ENCODE measurements at regions not wholly inside any gene's neighbourhood (a gene's known extent, or its start where the extent isn't known, plus 50 kb on each side); places are given as distances from the start of the nearest gene placed in this dataset.

- no peak for DNase-seq
Observed at GRCh38 chr2:156647377-156648010, 211.3 kb downstream of the GPD2 start.

GRCh38 chr2:156648522-156648921 lies 212.3 kb downstream of the GPD2 start:
- no peak for DNase-seq

DNA sequence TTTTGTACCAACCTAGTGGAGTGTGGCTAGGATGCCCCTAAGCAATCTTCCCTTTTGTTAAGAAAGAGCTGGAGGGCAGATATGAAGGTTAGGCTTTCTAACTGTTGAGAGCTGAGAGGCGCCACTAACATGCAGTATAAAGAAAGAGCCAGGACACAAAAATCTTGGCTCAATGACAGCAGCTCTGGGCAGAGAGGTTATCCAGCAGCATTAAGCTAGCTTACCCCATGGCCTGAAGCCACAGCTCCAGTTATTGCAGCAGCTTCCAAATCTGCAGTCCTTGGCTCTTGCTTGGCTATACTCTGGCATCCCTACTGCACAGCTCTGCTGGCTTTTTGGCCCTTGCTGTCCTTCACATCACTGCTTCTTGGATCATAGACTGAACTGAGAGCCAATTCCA lies 213.4 kb downstream of the GPD2 start:
- DNase-seq: no peak

DNA sequence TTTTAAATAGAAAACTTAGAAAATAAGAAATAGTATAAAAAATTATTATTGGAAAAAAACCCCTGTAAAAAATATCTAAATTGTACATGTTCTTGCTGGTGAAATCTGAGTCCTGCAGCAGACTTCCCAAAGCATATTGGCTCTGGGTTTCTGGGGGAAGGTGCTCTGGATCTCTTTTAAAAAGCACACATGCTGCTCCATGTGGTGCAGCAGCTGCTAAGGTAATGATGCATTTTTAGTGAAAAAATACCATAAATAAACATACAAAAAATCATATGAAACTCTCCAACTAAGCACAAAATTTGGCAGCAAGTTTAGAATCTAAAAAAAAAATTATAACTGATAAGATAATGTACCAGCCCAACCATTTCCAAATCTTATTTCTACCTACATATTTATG lies 216.5 kb downstream of the GPD2 start:
- DNase-seq: no peak

GRCh38 chr2:156653675-156654074 lies 217.5 kb downstream of the GPD2 start:
- no peak for DNase-seq

DNA sequence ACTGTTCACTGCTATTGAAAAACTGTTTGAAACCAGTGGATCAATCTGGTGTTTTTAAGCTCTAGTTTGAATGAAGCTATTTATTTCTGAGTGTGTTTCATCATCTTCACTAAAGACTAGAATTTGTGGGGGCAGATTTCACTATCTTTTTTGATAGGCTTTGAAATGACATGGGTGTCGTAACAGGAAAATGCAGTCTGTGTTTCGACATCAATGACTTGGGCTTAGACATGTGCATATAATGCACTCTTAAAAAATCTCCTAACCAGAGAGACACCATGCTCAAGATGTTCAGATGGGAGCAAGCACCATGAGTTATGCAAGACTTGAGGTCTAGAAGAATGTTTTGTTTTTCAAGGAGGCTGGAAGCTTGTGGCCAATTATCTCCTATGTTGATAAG lies 221.6 kb downstream of the GPD2 start:
- no peak for DNase-seq

GRCh38 chr2:156659694-156660093 lies 223.5 kb downstream of the GPD2 start:
- DNase-seq: no peak

DNA sequence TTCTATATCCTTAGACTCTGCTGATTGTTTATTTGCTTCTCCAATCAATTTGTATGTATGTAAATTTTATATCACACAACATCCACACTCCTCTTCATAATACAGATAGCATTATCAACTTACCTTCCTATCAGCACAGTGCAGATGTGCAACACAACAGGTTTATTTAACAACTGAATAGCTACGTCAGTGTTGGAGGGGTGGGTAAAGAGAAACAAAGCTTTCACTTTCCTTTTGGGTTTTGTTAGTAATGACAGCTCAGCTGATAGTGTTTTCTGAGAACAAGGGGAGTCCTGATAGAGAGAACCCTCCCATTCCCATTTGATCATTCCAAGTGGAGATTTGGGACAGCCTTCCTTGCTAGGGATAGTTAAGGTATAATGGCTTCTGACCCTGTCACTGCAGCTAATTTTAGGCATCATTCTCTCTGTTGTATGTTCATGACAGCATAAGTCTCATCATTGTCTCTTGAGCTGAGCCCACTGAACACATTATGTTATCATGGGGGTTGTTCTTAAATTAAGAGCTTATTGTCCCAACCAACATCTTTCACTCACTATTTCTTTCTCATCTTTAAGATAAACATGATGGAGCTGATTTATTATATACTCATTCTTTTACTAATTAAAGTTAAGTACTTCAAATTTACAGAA lies 227.7 kb downstream of the GPD2 start:
- DNase-seq: no peak

GRCh38 chr2:156666130-156666785 lies 230.1 kb downstream of the GPD2 start:
- DNase-seq: no peak

DNA sequence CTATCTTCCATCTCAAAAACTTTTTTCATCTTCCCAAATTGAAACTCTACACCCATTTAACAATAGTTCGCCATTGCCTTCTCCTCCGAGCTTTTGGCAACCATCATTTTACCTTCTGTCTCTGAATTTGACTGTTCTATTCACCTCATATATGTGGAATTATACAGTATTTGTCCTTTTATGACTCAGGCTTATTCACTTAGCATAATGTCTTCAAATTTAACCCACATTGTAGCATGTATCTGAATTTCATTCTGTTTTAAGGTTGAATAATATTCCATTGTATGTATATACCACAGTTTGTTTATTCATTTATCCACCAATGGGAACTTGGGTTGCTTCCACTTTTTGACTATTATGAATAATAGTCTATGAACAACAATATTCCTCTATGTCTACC lies 233.9 kb downstream of the GPD2 start:
- DNase-seq: no peak

GRCh38 chr2:156671706-156672361 lies 235.7 kb downstream of the GPD2 start:
- DNase-seq: no peak

DNA sequence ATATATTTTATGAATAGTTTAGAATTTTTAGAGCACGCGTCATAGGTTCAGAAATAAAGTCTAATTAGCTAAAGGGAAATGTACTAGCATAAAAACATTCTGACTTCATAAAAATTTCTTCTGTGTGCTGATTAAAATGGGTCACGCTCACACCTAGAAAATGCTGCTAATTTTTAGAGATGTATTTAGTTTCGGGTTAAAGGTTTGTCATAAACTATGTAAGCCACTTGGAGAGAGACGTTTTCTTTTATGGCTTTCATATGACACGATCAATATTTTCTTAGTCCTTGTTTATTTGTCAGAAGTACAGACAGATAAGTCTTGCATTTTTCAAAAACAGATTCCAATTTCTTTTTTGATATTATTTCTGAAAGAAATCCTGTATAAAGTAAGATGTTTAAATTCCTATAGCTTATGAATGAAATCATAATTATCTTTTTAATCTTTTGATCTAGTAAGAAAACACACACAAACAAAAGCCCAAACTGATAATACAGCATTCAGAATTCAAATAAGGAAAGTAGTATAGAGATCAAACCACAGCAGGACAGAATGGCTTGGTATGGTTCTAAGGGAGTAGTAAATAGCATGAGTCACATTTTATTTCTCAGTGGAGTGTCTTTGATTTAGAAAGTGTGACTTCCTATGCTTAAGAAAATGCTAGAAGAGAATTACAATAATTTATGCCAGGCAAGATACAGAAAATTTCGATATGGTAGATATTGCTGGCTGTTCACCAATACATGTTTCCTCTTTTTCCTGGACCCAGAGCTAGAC lies 236.6 kb downstream of the GPD2 start:
- DNase-seq: no peak

GRCh38 chr2:156673333-156673615 lies 237.1 kb downstream of the GPD2 start:
- no peak for DNase-seq

- no peak for DNase-seq
Observed at GRCh38 chr2:156673981-156674380, 237.8 kb downstream of the GPD2 start.

DNA sequence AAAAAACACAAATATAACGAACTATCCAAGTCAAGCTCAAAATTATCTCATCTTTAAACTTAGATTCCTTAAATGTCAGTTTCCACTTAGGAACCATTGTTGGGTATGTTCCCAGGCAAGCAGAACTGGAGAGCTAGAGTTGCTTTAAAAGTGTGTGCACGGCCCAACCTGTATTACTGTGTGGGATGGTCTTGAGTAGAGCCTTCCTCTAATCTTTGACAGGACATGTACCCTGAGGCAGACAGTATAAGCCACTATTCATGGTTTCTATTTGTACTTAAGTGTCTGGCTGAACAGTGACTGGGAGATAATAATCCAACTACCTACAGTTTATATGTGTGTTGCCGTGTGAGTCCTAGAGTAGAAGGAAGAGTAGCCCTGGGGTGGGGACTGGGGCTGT lies 239.7 kb downstream of the GPD2 start:
- DNase-seq: no peak

DNA sequence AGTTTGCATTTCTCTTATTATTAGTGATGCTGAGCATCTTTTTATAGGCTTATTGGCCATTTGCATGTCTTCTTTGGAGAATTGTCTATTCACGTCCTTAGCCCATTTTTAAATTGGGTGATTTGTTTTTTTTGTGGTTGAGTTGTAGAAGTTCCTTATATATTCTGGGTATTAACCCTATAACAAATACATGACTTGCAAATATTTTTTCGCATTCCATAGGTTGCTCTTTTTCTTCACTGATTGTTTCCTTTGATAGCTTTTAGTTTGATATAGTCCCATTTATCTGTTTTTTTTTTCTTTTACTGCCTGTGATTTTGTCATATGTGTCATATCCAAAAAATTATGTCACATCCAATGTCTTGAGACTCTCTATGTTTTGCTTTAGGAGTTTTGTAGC lies 243.6 kb downstream of the GPD2 start:
- no peak for DNase-seq

GRCh38 chr2:156680266-156680665 lies 244.1 kb downstream of the GPD2 start:
- no peak for DNase-seq

DNA sequence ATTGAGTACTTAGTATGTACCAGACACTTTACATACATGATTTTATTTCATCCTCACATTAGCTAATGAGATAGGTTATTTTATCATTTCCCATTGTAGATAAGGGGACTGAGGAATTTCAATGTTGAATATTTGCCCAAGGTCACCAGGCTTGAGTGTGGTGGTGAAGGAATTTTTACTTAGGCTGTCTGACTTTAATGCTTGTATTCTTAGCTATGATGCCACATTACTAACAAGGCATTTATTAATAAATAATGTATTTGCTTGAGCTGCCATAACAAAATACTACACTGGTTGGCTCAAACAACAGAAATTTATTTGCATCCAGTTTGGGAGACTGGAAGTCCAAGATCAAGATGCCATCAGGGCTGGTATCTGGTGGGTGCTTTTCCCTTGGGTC lies 250.9 kb downstream of the GPD2 start:
- no peak for DNase-seq

GRCh38 chr2:156687715-156688114 lies 251.5 kb downstream of the GPD2 start:
- no peak for DNase-seq

GRCh38 chr2:156689939-156690338 lies 253.8 kb downstream of the GPD2 start:
- DNase-seq: no peak

DNA sequence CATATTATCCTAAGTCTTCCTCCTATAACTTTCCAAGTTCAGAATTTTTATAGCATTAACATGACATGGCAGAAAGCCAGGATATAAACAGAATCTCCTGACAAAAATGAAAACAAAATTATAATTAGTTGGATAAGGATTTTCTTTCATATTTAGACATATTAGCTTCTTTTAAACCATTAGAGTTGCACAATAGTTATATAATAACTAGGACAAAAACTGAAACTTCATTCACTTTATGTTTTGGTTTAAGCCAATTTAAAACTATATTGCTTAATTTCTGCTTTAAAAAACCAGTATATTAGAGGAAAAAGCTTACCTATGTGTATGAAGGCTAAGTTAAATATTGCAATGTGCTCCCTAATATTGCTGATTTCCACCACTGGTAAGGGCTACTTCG lies 254.8 kb downstream of the GPD2 start:
- DNase-seq: no peak

DNA sequence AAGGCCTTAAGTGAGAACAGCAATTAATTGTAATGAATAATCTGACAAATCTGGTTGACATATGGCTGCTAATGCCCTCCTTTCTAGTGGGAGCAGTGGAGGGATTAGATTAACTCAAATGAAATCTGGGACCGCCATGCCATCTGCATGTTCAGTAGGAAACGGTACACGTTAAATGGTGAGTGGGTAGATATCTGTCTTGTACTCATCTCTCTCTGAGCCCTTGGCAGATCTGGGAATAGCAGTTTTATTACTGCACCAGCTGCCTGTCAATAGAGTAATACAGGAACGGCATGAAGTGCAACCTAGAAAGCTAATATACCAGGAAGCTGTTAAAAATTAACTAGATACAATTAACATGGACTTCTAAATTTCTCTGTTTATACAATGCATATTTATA lies 258.8 kb downstream of the GPD2 start:
- no peak for DNase-seq

- DNase-seq: no peak
Observed at GRCh38 chr2:156695595-156695994, 259.4 kb downstream of the GPD2 start.

GRCh38 chr2:156697906-156698305 lies 261.7 kb downstream of the GPD2 start:
- no peak for DNase-seq

Measured in NCI-H1930 (cell line).